Ovary (tissue), 3 donors: ENCODE measurements at regions not wholly inside any gene's neighbourhood (a gene's known extent, or its start where the extent isn't known, plus 50 kb on each side); places are given as distances from the start of the nearest gene placed in this dataset.
"Not testable (repeated sequence)": the region's sequence is repeated elsewhere in the genome, so short reads cannot be mapped to it uniquely, and the experiment has no call there.

Experiments used
- CTCF ChIP-seq, 3 donors: fragments of 450-650 bp in 2 of 3; fragments of 200-600 bp in 1 of 3; IDR thresholded peaks; one replicate each; pipeline versions ENCODE4 v1.5.1 to v1.8.0; 2016 to 2022; ENCODE audit warnings: antibody characterized with exemption in 3 of 3, mild to moderate bottlenecking in 1 of 3
- POLR2A ChIP-seq: fragments of 450-650 bp; IDR thresholded peaks from one replicate; pipeline ENCODE4 v1.6.1; 2017; ENCODE audit warnings: antibody characterized with exemption, mild to moderate bottlenecking, moderate library complexity
- donor health status: DM: no; HTN: no; CAD: no.

- TF ChIP-seq POLR2A; CTCF (IDR thresholded peaks at IDR 0.05): not testable (repeated sequence)
Measured at GRCh38 chr17:74134234-74134633, 69.2 kb upstream of the RPL38 start.
